Stimulated activated CD4-positive, alpha-beta T cell treated with anti-CD3 and anti-CD28 coated beads, Interleukin-4, amount 100 ng/mL, for 4 hours (primary cell): ENCODE measurements at regions not wholly inside any gene's neighbourhood (a gene's known extent, or its start where the extent isn't known, plus 50 kb on each side); places are given as distances from the start of the nearest gene placed in this dataset.

ENCODE experiments used
- DNase-seq, 2 experiments: peaks; one replicate each; pipeline ENCODE4 v3.0.0-alpha.2; 2020

DNA sequence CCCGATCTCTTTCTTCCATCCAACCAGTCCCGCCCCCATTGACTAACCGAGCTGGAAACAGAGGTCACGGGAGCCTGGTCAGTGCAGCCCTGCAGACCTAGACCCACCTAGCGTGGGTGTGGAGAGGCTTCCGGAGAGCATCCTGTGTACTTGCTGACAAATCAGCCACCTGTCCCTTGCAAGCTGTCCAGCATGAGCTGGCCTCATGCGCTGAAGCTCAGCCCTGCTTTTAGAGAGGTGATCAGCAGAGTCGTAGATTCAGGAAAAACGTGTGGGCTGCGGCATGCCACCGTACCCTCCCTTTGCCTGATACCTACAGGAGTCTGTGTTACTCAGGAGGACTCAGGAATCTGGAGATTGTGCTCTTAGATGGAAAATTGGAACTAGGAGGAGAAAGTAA is 80.3 kb upstream of the UQCRFS1 start:
- DNase-seq: no peak

DNA sequence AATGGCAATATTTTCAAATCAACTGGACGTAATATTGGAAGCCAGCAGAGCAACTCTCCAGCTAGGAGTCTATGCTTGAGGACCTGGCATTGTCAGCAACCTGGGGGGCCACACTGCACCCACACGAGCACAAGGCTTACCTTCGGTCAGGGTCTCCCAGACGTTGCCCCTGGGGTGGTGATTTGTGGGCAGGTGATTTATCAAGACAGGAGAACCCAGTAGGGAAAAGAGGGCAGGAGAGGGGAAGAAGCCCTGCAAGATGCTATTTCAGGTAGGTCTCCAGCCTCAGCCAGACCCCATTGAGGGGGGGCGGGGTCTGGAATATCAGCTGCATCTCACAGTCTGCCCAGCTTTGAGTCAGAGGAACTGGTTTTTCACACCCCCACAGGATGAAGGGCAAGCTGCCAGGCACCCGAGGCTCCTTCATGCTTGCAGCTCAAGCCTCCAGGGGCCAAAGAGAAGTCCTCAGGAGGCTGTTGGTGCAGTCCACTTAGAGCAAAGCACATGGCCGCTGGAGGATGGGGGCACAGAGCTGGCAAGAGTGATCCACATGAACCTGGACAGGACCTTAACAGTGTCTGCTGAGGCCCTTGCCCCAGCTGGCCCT is 80.9 kb upstream of the UQCRFS1 start:
- DNase-seq: no peak

DNA sequence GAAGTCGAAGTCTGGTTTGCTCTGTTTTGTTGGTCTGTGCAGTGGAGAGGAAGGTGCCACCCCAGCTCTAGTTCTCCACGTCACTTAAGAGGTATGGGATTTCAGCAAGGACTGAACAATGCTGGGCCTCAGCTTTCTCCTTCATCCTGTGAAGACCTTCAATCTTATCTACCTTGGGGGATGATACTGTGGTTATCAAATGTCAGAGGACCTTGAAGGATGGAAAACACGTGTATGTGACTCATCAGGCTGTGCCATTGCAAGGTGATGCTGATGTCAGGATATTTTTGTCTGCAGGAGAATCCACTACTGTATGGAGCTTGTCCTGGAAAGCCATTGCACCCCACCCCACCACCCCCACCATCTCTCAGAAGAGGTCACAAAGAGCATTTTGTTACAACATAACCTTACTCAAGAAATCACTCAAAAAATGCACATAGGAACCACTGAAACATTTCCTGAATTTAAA is 81.4 kb upstream of the UQCRFS1 start:
- DNase-seq: no peak

DNA sequence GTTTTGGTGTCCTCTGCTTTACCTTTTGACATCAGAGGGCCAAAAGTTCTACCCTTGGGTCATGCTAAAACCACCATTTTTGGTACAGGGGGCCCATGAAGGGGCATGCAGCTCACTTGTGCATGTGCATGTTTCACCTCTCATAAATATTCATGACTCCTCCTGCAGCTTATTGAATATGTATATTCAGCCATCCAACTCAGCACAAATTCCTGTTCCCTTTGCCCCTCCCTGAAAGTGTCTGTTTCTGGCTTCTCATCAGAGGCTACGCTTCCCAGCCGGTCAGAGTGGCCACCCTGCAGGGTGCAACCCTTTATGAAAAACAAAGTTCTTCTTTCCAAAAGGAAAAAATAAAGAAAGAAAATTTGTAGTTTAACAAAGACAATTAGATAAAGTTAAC is 82.3 kb upstream of the UQCRFS1 start:
- DNase-seq: no peak

DNA sequence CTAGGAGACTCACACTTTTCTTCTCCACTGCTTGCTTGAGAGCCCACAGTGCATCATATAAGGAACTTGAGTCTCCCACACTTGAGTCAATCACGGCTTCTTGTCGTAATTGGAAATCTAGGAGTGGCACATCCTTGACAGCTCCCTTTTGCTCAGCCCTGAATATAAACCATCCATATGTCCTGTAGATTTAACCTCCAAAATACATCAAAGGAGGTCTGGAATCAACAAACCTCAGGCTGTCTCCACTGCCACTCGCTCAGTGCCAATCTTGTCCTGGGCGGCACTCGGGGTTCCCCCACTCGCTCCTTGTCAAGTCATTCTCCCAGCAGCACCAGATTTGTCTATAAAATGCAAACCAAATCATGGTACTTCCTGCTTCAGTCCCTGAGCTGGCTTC is 84.4 kb upstream of the UQCRFS1 start:
- DNase-seq: no peak

DNA sequence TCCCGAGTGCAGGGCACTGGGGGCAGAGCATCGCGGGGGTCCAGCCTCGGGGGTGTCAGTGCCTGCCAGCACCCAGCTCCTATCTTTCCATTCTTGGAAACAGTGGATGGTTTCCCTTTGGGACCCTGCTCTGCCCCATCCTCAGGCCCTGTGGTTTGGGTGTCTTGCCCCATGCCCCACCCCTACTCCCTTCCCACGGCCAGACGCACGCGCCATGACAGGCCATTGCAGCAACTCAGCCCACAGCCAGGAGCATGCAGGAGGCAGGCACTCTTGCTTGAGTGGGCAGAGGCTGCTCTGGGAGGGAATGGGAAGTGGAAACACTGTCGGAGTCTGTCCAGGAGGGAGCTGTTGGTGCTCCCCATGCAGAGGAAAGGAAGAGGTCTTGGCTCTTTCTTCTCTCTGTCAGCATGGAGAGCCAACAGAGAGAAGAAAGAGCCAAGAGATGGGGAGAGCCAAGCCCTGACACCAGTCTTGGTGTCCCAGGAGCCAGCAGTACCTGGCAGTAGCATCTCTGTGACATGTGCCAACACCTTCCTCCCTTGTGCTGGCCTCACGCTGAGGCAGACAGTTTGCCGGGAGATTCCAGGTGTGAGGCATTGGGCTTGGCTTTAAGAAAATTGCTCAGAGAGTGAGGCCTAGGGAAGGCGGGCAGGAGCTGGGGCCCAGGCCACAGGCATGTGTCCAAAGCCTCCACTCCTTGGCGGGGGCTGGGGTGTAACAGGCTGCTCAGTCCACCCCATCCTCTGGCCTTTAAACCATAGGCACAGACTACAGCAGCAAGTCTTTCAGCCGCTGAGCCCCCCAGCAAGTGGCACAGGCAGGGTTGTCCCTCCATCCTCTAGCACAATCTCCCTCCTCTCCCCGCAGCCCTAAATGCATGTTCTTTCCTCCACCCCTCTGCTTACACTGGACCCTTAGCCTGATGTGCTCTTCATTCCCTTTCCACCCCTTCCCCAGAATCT is 86.7 kb upstream of the UQCRFS1 start:
- no peak for DNase-seq

DNA sequence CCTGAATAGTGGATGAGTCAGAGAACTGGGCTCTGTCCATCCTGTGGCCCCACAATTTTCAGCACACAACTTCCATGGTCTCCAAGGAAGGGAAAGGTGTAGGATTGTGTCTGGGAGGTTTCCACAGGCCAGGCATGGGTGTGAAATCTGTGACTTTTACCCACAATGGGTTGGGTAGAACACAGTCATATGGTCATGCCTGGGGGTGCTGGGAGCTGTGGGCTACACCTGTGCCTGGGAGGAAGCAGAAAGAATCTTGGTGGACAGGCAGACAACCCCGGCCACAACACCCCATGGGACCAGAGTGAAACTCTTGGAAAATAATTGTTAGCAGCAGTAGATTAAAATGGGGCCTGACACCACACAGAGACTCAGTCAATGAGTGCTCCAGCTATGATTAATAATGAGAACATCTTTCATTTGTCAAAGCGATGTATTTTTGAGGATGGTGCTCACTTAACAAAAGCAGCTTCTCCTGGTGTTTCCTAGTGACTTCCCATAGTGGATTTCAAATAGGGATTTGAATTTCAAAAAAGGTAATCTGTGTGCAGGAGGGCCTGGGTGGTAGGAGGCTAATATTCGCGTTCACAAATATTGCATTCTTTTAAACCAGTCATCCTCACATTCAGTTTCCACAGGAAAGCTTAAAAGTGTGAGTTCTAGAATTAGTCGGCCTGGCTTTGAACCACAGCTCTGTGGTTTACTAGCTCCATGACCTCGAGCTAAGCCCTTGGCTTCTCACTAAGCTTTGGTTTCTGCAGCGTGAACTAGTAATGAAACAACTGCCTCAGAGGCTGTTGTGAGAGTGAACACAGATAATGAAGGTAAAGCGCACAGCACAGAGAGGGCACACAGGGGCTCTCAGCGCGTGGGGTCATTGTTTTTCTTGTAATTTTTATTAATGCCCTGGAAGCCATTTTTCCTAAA is 89.3 kb upstream of the UQCRFS1 start:
- DNase-seq: no peak

DNA sequence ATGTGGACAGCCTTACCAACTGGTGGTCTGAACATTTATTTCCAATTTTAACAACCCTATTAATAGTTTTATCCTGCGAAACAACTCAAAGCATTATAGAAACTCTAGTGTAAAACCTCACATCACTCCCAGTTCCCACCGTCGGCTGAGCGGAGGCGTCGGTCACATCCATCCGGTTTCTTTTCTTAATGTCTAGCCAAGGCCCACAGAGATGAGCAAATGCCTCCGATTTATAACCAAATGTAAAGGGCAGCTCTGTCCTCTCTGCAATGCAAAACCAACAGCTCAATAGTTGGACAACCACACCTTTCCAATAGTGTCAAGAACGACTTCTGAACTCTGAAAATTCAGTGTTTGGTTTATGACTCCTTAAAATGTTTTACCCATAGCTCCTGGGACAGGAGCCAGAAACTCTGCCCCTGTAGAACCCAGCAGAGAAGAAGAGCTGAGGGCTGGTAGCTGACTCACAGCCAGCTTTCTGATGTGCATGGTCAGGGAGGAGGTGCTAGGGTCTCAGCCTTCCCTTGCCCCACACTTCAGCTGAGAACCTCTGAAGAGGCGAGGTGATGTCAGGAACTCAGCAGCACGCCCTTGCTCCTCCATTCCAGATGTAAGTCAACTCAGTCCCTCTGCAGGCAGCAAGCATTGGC is 90.2 kb upstream of the UQCRFS1 start:
- no peak for DNase-seq

DNA sequence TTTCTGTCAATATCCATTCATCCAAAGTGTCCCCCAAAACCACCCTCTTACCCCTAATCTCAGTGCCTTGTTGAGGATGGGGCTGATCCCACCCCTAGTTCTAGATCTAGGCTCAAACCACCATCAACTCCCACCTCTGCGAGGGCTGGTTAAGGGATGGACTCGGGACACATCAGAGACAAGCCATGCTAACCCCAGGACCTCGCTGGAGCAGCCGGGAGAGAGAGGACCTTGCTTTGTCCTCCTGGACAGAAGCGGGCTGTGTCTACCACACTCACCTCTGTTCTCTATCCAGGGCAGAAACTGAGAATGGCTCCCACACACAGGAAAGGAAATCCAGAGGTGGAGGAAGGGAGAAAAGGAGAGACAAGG is 90.8 kb upstream of the UQCRFS1 start:
- DNase-seq: no peak

DNA sequence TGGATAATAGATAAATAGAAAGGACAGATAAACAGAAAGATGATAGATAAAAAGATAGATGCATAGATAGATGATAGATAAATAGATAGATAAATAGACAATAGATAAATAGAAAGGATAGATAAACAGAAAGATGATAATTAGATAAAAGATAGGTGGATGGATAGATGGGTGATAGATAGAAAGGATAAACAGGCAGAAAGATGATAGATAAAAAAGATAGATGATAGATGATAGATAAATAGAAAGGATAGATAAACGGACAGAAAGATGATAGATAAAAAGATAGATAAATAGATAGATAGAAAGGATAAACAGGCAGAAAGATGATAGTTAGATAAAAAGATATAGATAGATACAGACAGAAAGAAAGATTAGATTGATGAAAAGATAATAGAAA is 92.3 kb upstream of the UQCRFS1 start:
- no peak for DNase-seq

DNA sequence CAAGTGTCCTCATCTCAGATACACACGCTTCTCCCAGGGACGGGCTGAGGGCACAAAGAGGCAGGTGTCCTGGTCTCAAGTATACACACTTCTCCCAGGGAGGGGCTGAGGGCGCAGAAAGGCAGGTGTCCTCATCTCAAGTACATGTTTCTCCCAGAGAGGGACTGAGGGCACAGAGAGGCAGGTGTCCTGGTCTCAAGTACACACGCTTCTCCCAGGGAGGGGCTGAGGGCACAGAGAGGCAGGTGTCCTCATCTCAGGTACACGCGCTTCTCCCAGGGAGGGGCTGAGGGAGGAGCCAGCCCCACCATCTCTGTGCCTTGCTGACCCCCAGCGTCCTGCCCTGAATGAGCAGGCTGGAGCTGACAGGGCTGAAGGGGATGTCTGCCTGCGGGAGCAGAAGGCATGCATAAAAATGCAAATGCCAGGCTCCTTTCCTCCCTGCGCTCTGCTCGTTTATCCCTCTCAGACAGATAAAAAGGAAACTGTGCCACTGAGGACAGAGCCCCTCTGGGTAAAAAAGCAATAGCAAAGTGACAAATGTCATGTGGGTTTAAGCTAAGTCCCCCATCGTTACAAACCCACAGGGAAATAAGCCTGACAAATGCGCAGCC is 96.1 kb upstream of the UQCRFS1 start:
- no peak for DNase-seq

DNA sequence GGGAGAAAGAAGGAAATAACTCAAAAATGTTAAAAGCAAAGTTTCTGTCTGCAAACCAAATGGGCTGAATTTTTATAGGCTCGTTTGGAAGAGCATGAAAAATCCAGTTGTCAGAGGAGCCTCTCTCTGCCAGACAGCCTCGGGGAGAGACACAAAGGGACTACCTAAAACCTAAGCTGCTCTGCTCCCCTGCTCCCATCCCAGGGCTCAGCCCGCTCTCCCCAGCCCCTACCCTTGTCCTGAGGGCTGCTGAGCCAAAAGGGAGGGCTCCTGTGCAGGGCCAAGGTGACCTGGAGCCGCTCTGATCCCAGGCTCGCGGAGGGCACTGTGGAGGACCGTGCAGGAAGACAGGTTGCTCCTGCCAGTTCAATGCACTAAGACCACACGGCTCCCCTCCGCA is 96.7 kb upstream of the UQCRFS1 start:
- DNase-seq: no peak

DNA sequence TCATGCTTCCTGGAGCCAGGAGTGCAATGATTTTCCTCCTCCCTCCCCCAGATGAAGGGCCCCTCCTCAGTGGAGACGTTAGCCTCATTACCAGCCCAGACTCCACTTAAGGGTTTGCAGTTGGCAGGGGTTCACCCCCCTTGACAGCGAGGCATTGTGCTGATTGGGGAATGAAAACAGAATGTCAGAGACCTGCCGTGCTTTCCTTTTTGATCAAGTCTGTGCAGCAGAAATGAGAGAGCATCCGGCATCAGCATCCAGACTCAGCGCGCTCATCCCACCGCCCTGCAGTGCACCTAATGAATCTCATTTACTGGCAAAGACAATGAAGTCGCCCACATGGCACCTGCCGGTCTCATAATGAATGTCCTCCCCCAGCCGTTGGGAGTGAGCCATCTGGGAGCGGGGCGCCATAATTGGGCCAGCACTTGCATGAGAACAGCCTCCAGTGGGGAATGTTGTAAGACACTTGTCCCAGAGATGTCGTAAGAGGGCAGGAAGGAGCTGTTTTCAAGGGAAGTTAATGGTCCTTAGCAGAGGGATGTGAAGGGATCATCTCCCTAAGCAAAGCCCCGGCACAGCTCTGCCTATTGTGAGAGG is 98.3 kb upstream of the UQCRFS1 start:
- DNase-seq: no peak

DNA sequence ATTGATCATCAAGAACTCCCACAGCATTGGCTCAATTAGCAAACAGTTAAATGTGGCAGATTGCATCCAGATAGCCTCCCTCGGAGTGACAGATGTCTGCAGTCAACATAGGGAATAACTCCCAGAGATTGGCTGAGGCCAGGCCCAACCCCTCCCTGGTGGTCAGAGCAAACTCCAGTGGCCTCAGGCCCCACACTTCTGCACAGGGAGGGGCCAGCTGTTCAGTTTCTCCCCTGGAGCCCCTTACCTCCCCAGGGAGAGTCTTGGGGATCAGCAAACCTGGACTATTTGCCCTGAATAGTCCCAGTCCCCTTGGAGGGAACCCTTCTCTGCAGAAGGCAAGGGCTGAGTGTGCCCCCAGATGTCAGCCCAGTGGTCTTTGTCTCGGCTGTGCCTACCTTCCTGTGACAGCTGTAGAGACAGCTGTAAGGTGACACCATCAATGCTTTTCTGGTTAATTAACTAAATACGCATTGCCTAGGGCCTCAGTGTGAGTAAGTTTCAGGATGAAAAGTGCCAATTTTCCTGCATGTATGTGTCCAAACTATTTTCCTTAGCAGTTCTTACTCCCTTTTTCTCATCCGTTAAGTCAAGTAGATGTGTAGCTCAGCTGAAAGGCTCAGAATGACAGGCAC is 102.7 kb upstream of the UQCRFS1 start:
- DNase-seq: no peak

DNA sequence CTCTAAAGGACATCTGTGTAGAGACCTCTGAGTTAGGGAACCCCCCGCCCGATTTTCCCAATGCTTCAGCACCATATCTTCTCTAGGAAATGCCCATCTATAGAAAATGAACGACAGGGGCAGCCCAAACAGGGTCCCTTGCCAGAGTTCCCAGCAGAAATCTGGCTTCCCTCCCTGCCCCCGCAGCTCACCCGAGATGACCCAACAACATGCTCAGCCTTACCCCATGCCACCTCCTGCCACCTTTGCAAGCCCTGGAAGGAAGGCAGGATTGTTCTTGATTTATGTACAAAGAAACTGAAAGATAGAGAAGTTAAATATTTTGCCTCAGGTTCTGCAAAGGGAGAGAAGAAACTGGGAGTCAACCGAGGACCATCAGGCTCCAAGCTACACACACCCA is 105.6 kb upstream of the UQCRFS1 start:
- no peak for DNase-seq

DNA sequence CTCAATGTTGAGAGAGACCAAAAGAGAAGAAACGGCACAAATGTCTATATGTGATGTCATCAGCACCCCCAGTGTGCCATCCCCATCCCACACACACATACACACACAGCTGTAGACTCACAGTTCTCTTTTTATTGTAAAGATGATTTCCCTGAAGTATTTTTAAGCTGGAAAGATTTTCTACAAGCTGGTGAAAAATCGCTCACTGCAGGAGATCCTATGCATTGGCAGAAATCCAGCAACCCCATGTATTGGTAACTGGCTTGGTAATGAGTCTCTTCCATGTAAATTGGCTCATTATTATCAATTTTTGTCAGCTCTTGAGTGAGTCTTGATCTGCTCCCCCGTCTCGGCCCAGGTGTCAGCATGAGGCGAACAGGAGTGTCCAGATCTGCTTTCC is 107.1 kb upstream of the UQCRFS1 start:
- no peak for DNase-seq

DNA sequence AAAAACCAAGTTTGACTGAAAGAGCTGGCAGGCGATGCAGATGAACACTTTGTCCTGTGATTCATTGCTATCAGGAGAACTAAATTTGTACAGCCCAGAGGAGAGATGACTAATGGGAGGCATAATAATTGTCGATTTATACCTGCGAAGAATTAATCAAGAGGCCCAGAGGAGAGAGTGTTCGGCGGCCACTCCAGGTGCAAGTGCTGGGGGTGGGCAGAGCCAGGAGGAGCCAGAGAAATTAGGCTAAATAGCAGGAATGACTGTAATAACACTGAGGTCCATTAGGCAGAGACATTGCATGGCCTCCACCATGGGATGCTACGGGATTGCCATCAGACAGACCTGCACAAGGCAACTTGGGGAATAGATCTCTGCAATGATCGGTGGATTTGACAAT is 107.7 kb upstream of the UQCRFS1 start:
- DNase-seq: no peak

DNA sequence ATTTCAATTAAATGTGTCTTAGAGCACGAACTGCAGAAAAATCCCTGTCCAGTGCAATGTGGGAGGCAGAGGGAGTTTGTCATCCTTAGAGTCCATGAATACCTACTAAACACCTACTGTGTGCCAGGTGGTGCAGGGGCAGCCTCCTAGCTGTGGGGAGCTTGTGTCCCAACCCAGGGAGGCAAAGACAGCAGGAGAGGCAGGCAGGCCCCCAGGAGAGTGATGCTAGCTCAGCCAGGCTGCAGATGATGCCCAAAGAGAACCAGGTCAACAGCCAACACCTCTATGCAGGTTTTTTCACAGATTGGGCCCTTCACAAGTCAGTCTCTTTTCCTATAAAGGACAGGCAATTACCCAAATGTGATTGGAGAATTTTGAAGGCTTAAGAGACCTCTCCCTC is 108.2 kb upstream of the UQCRFS1 start:
- no peak for DNase-seq

DNA sequence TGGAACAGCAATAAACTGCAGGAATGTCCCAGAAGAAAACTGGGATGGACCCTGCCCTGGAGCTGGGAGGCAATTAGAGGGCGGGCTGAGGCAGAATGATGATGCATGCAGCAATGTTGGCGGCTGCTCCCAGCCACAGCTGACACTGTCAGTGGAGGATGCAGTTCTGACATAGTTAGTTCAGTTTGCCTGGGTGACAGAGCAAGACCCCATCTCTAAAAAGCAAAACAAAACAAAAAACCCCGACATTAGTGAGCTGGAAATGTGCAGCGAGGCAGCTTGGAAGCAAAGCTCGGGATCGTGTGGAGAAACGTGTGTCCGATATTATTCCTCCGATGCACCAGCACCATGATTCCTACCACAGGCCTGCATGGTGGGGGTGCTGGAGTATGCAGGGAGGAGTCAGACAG is 110.1 kb upstream of the UQCRFS1 start:
- no peak for DNase-seq

DNA sequence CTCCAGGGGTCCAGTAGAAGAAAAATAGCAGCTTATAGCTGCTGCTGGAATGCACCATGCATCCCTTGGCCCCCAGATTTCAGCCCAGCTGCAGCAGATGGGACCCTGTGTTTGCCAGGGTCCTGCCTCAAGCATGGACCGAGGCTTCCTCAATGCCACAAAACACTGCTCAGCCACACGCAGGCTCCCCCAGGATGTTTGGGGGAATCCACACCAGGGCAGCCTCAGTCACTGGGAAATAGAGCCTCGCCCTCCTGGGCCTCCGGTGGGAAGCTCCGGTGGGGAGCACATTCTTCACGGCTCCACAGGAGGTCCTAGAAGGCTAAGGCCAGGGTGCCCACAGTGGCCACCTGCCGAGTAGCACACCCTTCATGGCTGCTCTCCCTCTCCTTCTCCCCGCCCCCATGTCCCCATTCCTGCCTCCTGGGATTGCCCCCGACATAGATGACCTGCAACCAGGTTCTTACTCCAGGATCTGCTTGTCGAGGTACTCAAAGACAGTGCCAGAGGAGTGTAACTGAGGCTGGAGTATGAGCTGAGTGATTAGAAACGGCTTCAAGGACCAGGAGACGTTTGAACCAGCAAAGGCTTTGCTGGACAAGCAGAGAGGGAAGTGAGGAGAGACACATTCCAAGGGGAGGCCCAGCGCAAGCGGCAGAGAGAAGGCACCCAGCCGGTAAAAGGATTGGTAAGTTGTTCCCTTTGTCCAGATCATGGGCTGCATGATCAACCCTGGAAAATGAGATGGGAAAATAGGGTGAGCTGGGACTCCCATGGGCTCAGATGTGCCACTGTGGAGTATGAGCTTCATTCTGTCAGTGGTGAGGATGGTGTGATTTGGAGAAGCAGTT is 110.7 kb upstream of the UQCRFS1 start:
- DNase-seq: no peak
